GM19025 (cell line): ENCODE measurements at regions not wholly inside any gene's neighbourhood (a gene's known extent, or its start where the extent isn't known, plus 50 kb on each side); places are given as distances from the start of the nearest gene placed in this dataset.

Source experiments
- ATAC-seq: cut with Tn5 transposase; IDR thresholded peaks from one replicate; pipeline ENCODE4 v1.9.1; 2021; ENCODE audit warnings: mild to moderate bottlenecking, low read depth, moderate library complexity; ENCODE audit not compliant: unreplicated experiment

DNA sequence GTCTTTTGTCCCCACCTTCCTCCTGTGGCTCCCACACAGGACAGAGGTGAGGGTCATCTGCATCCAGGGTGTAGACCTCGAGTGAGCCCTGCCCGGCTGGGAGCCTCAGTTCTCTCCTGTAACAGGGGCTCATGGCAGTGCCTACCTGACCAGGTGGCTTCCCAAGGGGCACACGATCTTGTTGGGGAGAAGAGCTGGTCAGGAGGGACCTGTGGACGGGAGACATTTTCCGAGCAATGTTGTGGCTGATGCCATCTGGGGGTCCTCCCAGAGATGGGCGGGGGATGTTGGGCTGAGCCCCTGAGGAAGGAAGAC is 51.9 kb downstream of the CEBPB start:
- no peak for ATAC-seq

DNA sequence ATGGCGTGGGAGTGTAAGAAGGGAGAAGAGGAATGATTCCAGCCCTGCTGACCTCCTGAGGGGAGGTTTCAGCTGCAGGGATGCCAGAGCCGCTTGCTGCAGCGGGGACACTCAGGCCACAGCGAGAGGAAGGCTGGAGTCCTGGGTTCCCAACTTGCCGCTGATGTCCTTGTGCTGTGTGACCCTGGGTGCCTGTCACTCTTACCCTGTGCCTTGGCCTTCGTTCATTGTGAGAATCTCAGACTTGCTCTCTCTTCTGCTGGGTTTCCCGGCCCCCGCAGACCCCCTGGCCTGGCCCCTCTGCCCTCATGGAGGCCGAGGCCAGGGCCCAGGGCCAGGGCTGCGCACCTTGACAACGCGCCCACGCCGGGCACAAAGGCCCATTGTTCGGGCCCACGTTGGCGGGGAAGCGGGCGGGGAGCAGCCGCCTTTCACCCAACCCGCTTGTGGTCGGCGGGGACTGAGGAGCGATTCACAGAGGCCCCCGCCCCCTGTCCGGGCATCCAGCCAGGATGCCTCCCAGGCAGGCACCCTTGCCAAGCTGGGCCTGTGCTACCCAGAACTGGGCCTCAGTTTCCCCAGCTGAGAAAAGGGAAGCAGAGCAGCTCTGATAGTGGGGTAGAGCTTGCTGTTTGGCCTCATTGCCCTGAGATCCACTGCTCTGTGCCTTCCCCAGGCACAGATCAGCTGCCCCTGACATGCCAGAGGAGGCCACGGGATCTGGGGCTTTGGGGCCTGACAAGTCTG is 52.4 kb downstream of the CEBPB start:
- ATAC-seq: no peak

DNA sequence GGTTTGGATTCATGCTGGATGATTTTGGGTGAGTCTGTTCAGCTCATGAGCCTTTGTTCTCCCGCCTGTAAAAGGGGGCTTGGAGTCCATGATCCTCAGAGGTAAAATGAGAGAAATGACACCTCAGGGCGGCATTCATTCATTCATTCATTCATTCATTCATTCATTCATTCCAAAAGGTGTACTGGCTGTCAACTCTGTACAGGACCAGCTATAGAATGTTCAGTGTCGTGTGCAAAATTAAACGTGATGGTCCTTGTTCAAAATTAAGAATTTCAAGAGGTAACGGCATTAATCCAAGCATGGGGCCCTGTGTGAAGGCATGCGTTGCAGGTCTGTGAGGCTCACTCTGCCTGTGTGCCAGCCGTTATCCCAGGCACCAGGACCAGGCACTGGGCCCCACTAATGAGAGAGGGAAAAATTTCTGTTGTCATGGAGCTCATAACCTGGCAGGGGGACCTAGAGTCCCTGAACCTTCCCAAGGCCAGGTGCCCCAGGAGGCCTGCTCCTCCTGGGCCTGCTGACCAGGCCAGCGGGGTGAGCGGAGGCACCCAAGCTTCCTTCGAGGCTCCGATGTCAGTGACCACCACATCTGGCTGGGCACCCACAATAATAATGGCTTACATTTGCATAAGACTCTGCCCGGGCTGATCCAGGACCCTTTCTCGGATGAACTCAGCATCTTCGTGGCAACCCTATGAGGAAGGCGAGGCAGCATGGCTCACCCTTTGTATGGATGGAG is 53.2 kb downstream of the CEBPB start:
- no peak for ATAC-seq

DNA sequence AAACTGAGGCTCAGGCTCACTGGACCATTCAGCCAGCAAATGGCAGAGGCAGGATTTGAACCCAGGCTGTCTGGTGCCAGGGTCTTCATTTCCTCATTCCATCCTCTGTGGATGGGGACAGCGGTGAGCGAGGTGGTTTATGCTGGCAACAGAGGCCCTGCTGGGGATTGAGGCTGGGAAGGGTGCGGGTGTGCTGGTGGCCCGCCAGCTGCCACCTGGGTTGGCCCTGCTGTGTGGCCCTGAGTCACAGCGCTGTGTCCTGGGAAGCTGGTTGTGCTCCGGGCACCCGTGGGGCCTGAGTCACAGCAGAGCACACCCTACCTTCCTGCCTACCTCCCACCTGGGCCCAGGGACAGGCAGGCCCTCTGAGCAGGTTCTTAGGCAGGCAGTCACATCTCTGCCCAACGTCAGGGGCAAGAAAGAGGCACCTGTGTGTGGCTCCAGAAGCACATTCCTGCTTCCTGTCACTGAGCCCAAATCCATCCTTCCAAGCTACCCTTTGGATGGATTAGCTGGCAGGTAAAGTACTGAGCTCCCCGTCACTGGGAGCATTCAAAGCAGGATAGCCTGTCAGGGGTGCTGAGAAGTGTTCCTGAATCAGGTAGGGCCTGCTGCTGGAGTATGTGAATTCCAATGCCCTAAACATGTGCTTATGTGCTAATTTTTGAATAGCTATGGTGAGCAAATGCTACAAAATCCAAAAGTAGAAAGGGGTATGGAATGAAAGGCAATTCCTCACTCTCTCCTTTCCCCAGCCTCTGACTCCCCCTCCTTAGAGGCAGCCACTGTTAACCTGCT is 53.9 kb downstream of the CEBPB start:
- ATAC-seq: no peak

DNA sequence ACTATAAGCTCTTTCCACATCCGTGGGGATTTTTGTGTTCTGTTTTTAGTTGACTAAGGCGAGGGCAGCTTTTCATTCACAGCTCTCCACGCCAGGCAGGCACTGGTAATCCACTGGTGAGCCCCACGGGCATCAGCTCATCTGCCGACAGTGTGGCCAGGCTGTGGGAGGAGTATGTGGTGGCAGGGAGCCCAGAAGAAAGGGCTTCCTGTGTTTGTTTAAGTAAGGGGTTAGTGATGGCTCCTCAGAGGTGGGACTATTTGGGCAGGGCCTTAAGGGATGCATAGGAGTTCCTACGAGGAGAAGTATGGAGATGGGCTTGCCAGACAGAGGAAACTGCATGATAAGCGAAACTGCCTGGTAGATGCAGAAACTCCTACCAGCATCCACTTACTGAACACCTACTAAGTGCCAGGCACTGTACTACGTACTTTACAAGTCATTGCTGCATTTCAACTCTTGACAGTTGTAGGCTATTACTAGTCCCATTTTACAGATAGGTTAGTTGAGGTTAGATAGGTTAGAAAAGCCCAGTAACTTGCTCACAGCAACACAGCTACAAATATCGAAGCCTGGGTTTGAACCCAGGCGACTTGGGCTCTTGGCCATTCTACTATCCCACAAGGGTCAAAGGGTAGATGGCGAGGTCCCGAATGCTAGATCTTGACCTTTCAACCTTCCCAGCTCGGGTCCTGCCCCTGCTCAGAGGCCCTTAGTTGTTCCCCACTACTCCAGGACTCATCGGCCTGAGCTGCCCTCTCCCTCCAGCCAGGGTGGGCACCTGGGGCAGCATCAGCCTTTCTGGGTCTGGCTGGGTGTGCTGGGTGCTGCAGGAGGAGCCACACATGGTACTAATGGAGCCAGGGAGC is 55.1 kb downstream of the CEBPB start:
- no peak for ATAC-seq

DNA sequence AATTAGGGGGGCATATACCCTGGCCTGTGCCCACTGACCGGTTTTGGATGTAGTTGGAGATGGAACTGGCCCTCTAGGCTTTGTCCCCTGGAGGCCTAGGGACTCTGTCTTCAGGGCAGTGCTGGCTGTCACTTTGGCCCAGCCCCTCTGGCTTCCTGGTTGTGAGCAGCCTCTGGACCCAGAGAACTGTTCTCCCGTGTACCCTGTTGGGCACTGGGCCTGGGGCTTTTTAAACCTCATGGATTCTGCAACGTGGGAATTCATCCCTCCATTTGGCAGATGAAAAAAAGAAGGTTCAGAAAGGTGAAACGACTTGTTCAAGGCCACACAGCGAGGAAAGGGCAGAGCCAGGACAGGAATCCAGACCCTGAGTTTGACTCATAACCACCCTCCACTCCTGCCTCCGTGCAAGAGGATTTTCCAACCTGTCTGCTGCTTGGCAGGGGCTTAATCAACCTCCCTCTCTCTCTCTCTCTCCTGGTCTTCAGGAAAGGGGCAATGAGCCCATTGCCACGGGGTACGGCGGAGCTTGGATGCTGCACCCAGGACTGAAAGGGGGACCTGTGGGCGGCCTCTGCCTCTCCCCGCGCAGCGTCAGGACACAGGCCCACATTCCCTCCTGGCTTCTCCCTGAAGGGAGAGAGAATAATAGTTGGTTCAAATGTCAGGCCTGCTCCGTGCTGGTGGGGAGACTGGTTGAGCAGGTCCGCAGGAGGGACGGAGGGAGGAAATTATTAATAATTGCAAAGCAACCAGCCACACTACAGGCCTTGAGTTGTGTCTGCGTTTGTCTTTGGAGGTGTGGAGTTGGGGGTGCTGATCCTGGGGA is 56.0 kb downstream of the CEBPB start:
- no peak for ATAC-seq

DNA sequence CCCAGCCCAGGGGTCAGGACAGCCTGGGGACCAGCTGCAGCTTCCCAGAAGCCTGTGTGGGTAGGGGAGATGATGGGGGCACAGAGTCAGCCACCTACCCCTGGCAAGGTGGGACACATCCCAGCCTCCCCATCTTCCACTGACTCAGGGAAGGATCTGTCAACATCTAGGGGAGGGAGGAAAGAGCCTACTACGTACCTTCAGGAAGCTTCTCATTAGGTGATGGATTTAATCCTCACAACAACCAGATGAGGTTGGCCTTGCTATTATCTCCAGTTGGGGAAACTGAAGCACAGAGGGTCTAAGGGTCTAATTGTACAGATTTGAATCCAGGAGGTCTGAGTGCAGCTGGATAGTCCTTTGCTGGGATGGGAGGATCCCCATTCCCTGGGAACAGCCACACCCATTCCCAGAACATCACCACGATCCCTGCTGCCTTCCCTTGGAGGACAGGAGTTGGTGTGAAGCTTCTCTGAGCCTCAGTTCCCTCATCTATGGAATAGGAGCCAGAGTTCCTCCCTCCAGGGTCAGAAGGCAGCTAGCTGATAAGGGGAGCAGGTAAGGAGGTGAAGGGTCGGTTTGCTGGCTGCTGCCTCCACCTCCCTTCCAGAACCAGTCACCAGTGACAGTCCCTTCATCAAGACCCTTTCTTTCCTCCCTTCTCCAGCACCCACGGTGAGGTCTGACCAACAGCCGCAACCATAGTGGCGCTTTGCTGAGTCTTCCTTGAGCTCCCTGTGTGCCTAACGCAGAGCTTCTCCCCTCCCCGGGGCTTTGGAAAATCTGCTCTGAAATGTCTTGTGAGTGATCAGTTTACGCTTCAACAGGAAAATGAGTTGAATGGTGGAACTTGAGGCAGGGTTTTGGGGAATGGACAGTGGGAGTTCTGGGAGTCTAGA is 56.8 kb downstream of the CEBPB start:
- ATAC-seq: no peak

DNA sequence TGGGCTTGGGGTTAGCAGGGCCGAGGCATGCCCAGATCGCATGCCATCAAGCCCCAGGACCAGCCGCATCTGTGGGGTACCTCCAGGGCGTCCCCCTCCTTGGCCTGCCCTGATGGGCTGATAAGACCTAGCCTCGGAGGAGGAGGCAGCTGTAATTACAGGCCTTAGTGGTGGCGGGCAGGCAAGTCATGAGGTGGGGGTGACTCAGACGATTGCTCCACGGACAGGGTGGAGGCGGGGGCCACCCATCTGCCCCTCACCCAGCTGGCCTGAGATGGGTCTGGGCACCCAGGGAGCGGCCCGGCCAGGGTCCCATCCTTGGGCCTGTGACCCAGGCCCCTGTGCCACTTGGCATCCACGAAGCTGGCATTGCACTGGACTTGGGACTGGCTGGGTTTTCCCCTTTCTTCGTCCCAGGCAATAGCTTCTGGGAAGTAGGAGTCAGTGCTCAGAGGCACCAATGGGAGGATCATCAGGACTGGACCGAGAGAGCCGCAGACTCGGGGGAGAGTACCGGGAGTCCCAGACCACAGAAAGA is 57.5 kb downstream of the CEBPB start:
- no peak for ATAC-seq

DNA sequence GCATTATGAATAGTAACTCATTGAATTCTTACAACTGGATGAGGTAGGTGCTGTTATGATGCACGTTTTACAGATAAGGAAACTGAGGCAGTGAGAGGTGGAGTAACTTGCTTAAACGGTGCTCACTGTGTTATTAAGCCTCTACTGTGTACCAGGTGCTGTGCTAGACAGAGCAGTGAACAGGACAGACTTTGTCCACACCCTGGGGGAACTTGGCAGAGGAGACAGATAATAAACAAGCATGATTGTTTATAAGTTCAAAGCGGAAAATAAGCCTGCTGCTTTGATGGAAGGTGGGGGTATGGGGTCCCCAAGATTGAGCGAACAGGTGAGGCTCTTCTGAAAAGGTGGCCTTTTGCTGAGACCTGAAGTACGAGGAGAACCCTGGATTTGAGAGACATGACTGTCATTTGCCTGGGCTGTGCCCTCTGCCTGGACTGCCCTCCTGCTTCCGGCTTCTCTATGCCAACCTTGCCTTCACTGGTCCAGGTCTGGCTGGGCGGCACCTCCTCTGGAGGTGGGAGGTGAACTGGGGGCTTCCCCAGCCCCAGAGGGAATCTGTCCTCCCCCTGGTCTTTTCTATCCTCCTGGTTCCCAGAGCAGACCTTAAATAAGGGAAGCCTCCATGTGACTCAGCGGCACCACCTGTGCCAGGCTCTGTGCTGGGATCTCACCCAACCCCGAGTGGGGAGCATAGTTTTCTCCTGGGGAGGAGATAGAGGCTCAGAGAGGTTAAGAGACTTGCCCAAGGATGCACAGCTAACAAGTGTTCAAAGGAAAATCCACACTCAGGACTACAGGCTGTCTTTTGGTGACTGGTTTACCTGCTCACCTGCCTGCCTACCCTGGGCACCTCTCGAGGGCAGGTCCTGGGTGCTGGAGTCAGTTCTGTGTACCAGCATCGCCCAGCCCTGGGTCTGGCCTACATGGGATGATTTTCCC is 59.1 kb downstream of the CEBPB start:
- ATAC-seq: no peak

GRCh38 chr20:50250679-50251382 is 60.2 kb downstream of the CEBPB start:
- no peak for ATAC-seq

GRCh38 chr20:50251383-50251748 is 60.7 kb downstream of the CEBPB start:
- ATAC-seq: no peak

DNA sequence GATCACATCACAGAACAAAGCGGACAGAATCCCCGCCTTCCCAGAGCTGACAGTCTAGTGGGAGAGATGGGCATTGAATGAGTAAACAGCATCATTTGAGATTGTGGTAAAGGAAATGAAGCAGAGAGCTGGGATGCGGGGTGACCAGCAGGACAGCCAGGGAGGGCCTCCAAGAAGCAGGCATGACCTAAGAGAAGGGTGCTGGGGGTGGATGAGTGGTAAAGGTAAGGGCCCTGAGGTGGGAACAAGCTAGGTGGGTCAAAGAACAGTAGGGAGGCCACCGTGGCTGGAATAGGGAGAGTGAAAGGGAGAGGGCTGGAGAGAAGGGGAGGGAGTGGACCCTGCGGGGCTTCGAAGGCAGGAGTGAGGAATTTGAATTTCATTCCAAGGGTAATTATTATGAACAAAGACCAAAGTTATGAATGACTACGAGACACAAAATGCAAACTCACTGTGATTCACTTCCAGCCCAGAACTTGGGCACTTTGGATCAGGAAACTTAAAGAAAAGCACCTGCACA is 61.4 kb downstream of the CEBPB start:
- ATAC-seq: no peak

- no peak for ATAC-seq
Observed at GRCh38 chr20:50252701-50253100, 62.1 kb downstream of the CEBPB start.

DNA sequence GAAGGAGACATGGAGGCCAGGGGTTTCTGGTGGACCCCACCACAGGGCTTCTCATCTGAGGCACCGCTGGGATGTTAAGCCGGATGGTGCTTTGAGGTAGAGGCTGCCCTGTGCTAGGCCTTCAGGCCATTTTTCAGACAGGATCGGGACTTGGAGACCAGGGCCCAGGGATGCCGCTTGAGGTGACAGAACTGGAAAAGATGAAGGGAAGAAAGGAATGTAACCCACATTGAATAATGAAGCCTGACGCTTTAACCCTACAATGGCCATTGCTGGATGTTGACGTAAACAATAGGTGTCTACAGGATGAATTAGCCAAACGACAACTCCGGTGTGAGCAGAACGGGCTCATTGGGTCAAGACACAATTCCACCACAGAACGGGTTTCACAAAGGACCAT is 62.5 kb downstream of the CEBPB start:
- ATAC-seq: no peak

- no peak for ATAC-seq
Observed at GRCh38 chr20:50254466-50255079, 63.9 kb downstream of the CEBPB start.

DNA sequence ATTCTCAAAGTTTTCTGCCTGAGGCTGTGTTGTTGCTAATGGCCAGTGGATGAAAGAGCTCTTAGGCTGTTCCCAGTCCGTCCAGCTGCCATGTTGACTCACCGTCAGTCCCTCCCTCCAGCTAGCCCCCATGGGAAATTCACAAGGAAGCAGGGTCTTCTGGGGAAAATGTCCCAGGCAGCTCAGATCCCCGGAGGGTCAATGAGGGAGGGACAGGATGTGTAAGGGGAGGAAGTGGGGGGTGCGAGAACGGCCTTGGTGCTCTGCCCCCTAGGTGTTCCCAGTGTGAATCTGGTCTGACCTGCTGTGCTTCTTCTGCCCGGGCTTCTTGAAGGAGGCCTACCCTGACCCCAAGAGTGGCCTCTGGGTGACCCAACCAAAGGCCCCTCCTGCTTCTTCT is 65.9 kb downstream of the CEBPB start:
- no peak for ATAC-seq
